MM.1S (cell line): ENCODE measurements at regions not wholly inside any gene's neighbourhood (a gene's known extent, or its start where the extent isn't known, plus 50 kb on each side); places are given as distances from the start of the nearest gene placed in this dataset.

ENCODE experiments used
- DNase-seq: peaks from one replicate; pipeline ENCODE4 v3.0.0-alpha.2; 2015
- H2AFZ ChIP-seq: fragments of 300-600 bp; sonication (generic); 2 replicates; pipeline ENCODE4 v1.6.0; 2016; ENCODE audit warnings: antibody characterized with exemption, low read length
- H3F3A ChIP-seq: fragments of 300-600 bp; sonication (generic); 2 replicates; pipeline ENCODE4 v1.6.1; 2016; ENCODE audit warnings: mild to moderate bottlenecking, antibody characterized with exemption, low read length, moderate library complexity, mixed read lengths; ENCODE audit not compliant: insufficient read depth
- H3K27ac ChIP-seq: fragments of 300-600 bp; sonication (generic); 2 replicates; pipeline ENCODE4 v1.5.1; 2016; ENCODE audit warnings: mild to moderate bottlenecking, low read length
- H3K27me3 ChIP-seq: fragments of 300-600 bp; sonication (generic); replicated peaks from 2 replicates; pipeline ENCODE4 v1.6.0; 2016; ENCODE audit warnings: low read length; ENCODE audit not compliant: insufficient read depth
- H3K36me3 ChIP-seq: fragments of 300-600 bp; sonication (generic); replicated peaks from 2 replicates; pipeline ENCODE4 v1.6.1; 2016; ENCODE audit warnings: mild to moderate bottlenecking, low read length, mixed read lengths; ENCODE audit not compliant: insufficient read depth
- H3K4me1 ChIP-seq: fragments of 300-600 bp; sonication (generic); 2 replicates; pipeline ENCODE4 v1.6.1; 2016; ENCODE audit warnings: low read length, mixed read lengths
- H3K4me2 ChIP-seq: fragments of 300-600 bp; sonication (generic); 2 replicates; pipeline ENCODE4 v1.6.0; 2016; ENCODE audit warnings: low read depth, low read length
- H3K4me3 ChIP-seq: fragments of 300-600 bp; sonication (generic); 2 replicates; pipeline ENCODE4 v1.5.1; 2016; ENCODE audit warnings: low read length, mixed read lengths
- H3K79me2 ChIP-seq: fragments of 300-600 bp; sonication (generic); 2 replicates; pipeline ENCODE4 v1.6.1; 2016; ENCODE audit warnings: mixed run types, low read length, mixed read lengths
- H3K9ac ChIP-seq: fragments of 300-600 bp; sonication (generic); 2 replicates; pipeline ENCODE4 v1.6.1; 2016; ENCODE audit warnings: low read length, mixed read lengths
- H3K9me2 ChIP-seq: fragments of 300-600 bp; sonication (generic); replicated peaks from 2 replicates; pipeline ENCODE4 v1.6.1; 2016; ENCODE audit warnings: mild to moderate bottlenecking, low read length, mixed read lengths; ENCODE audit not compliant: insufficient read depth
- H3K9me3 ChIP-seq: fragments of 300-600 bp; sonication (generic); replicated peaks from 2 replicates; pipeline ENCODE4 v1.6.1; 2016; ENCODE audit warnings: mild to moderate bottlenecking, low read length, mixed read lengths; ENCODE audit not compliant: insufficient read depth
- H4K20me1 ChIP-seq: fragments of 300-600 bp; sonication (generic); 2 replicates; pipeline ENCODE4 v1.6.1; 2016; ENCODE audit warnings: mild to moderate bottlenecking, low read length, moderate library complexity, mixed read lengths; ENCODE audit not compliant: insufficient read depth
- EZH2 ChIP-seq: fragments of 300-600 bp; sonication (generic); optimal IDR thresholded peaks from 2 replicates; pipeline ENCODE3; 2017; ENCODE audit warnings: low read depth, mild to moderate bottlenecking, antibody characterized with exemption, low read length, mixed read lengths
- EZH2phosphoT487 ChIP-seq: fragments of 300-600 bp; sonication (generic); IDR thresholded peaks from 2 replicates; pipeline ENCODE4 v1.6.1; 2018; ENCODE audit warnings: antibody characterized with exemption, low read length
- TF ChIP-seq, protein P1 (sequence below): fragments of 300-600 bp; sonication (generic); IDR thresholded peaks from 2 replicates; pipeline ENCODE4 v1.5.1; 2016; ENCODE audit warnings: antibody characterized with exemption, low read length, mixed read lengths

DNA sequence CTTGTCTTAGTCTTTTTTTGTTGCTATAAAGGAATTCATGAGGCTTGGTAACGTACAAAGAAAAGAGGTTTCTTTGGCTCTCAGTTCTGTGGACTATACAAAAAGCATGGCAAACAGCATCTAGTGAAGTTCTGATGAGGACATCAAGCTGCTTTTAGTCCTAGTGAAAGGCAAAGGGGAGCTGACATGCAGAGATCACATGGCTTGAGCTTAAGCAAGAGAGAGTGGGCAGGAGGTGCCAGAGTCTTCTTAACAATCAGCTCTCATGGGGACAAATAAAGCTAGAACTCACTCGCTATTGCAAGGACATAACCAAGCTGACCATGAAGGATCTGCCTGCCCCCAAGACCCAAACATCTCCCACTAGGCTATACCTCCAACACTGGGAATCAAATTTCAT is 1063.1 kb downstream of the PCDH7 start:
- no peaks in the 10 kb centered on the region for H3K79me2 ChIP-seq
- no peak overlapping the region for H3K4me3 ChIP-seq
- no peak overlapping the region for H3K27ac ChIP-seq
- H3K27me3 ChIP-seq: no peaks in the 10 kb centered on the region
- no peak overlapping the region for H3K9ac ChIP-seq
- no peaks in the 10 kb centered on the region for H3K4me1 ChIP-seq
- no peak overlapping the region for H3K4me2 ChIP-seq
- H4K20me1 ChIP-seq: no peaks in the 10 kb centered on the region
- H3K9me2 ChIP-seq: no peaks in the 10 kb centered on the region
- H3F3A ChIP-seq: no peaks in the 10 kb centered on the region
- no peak for DNase-seq
- H2AFZ ChIP-seq: no peak overlapping the region
- TF ChIP-seq, protein P1, sequence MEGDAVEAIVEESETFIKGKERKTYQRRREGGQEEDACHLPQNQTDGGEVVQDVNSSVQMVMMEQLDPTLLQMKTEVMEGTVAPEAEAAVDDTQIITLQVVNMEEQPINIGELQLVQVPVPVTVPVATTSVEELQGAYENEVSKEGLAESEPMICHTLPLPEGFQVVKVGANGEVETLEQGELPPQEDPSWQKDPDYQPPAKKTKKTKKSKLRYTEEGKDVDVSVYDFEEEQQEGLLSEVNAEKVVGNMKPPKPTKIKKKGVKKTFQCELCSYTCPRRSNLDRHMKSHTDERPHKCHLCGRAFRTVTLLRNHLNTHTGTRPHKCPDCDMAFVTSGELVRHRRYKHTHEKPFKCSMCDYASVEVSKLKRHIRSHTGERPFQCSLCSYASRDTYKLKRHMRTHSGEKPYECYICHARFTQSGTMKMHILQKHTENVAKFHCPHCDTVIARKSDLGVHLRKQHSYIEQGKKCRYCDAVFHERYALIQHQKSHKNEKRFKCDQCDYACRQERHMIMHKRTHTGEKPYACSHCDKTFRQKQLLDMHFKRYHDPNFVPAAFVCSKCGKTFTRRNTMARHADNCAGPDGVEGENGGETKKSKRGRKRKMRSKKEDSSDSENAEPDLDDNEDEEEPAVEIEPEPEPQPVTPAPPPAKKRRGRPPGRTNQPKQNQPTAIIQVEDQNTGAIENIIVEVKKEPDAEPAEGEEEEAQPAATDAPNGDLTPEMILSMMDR: no peak
- TF ChIP-seq EZH2phosphoT487: no peak
- no peak for TF ChIP-seq EZH2
- no peaks in the 10 kb centered on the region for H3K9me3 ChIP-seq
- no peaks in the 10 kb centered on the region for H3K36me3 ChIP-seq

DNA sequence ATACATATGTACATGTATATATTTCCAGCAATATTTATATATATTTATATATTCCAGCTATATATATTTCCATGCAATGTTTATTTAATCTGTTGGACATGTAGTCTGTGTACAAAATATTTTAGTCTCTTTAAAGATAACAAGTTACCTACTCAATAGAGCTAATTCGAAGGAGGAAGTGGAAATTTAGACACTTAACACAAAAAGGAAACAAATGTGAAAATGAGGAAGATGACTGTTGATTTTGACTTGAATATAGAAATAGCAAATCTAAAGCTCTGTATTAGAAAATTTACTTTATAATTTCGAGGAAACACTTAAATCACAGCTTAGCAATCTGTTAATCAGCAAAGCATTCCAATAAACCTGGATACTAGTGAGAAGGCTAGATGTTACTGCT is 1064.4 kb downstream of the PCDH7 start:
- H4K20me1 ChIP-seq: no peaks in the 10 kb centered on the region
- H3K4me3 ChIP-seq: no peak overlapping the region
- TF ChIP-seq, protein P1: no peak
- TF ChIP-seq EZH2 (no peak), EZH2phosphoT487 (no peak)
- no peaks in the 10 kb centered on the region for H3K9me2 ChIP-seq
- H3K9me3 ChIP-seq: no peaks in the 10 kb centered on the region
- H3K4me2 ChIP-seq: no peak overlapping the region
- no peaks in the 10 kb centered on the region for H3K4me1 ChIP-seq
- no peaks in the 10 kb centered on the region for H3F3A ChIP-seq
- H3K27me3 ChIP-seq: no peaks in the 10 kb centered on the region
- no peaks in the 10 kb centered on the region for H3K79me2 ChIP-seq
- H3K9ac ChIP-seq: no peak overlapping the region
- DNase-seq: no peak
- no peak overlapping the region for H2AFZ ChIP-seq
- no peak overlapping the region for H3K27ac ChIP-seq
- H3K36me3 ChIP-seq: no peaks in the 10 kb centered on the region

DNA sequence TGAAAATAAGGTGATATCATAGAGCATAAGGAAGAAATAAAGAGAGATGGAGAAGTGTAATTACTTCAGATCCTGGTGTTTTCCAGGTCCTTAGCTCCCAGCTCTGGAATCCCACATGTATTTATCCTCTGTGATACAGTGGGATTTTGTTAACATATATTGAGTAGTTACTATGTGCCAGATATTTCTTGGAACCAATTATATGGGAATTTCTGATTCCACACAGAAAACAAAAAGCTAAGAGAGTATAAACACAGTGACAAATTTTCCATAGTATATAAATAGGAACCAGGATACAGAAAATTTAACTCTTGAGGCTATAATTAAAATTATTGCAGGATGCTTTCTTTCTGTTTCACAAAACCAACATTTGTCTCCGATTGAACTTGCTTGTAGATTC is 1067.5 kb downstream of the PCDH7 start:
- Histone ChIP-seq H4K20me1 (no peaks in the 10 kb centered on the region), H3K9me3 (no peaks in the 10 kb centered on the region), H3K4me3 (no peak overlapping the region), H3K79me2 (no peaks in the 10 kb centered on the region), H3K9ac (no peak overlapping the region), H3K27ac (no peak overlapping the region), H3K4me1 (no peaks in the 10 kb centered on the region), H3K27me3 (no peaks in the 10 kb centered on the region), H3F3A (no peaks in the 10 kb centered on the region), H2AFZ (no peak overlapping the region), H3K36me3 (no peaks in the 10 kb centered on the region), H3K4me2 (no peak overlapping the region), H3K9me2 (no peaks in the 10 kb centered on the region)
- TF ChIP-seq EZH2phosphoT487: no peak
- TF ChIP-seq, protein P1: no peak
- no peak for TF ChIP-seq EZH2
- DNase-seq: no peak

DNA sequence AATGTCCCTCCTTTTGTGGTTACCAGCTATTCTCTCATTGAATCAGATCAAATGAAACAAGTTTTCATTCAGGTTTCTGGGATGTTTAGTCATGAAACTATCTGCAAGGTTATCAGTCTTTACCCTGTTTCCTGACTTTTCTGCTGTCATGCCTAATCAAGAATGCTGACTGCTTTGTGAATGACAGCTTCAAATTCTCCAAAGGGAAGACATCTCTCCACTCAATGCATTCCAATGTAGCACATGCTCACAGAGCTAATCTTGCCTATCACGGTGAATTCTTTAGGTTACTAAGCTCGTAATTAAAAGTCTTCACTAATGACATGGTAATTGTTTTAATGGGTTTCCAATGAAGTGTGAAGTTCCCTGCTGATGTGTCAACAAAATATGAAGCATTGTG is 1068.5 kb downstream of the PCDH7 start:
- H3K4me2 ChIP-seq: no peak overlapping the region
- no peaks in the 10 kb centered on the region for H3K9me3 ChIP-seq
- no peak overlapping the region for H2AFZ ChIP-seq
- no peaks in the 10 kb centered on the region for H3K9me2 ChIP-seq
- H3K79me2 ChIP-seq: no peaks in the 10 kb centered on the region
- no peak for DNase-seq
- H4K20me1 ChIP-seq: no peaks in the 10 kb centered on the region
- H3K27ac ChIP-seq: no peak overlapping the region
- no peak overlapping the region for H3K9ac ChIP-seq
- no peak for TF ChIP-seq EZH2phosphoT487
- TF ChIP-seq EZH2: no peak
- TF ChIP-seq, protein P1: no peak
- no peaks in the 10 kb centered on the region for H3K4me1 ChIP-seq
- no peaks in the 10 kb centered on the region for H3K36me3 ChIP-seq
- H3K4me3 ChIP-seq: no peak overlapping the region
- no peaks in the 10 kb centered on the region for H3K27me3 ChIP-seq
- no peaks in the 10 kb centered on the region for H3F3A ChIP-seq
